ENCODE measurements at regions not wholly inside any gene's neighbourhood (a gene's known extent, or its start where the extent isn't known, plus 50 kb on each side); places are given as distances from the start of the nearest gene placed in this dataset.

DNA sequence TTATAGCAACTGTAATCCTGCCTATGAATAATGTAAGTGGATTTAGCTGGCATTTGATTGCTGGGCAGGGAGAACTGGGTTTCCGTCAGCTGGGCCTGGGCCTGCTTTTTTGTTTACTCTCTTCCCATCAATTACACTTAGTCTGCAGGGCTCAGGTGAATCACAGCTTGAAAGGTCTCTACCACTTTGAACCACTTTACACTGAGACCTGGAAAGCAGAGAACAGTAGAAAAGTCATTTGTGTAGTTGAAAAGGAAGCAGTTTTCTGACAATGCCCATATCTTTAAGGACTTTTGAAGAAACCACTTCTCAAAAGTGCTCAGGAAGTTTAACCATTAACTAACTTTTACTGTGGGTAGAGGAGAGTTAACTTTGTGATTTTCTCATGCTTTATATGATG lies 315.4 kb upstream of the SASH1 start:
- ATAC-seq (ENCODE audit: low read depth) = no peak

More for the DNA sequence above, 315.4 kb upstream of the SASH1 start:
- WGBS, 2 experiments (ENCODE audit: extremely low coverage in 2 of 2, insufficient read length in 1 of 2) = no CpG with 5 or more reads among the region's 1 CpG
- H3K9me1 ChIP-seq (ENCODE audit: insufficient read depth, low read length) = no peaks in the 10 kb centered on the region
- H3K9ac ChIP-seq (ENCODE audit: low read depth, low read length) = no peak overlapping the region
- CTCF ChIA-PET = no interaction called here
- H3K23ac ChIP-seq (ENCODE audit: low read depth, low read length) = no peak overlapping the region
- no peak overlapping the region for H2AK9ac ChIP-seq (replicated peaks; ENCODE audit: low read depth, low read length, poor library complexity)
- dilution Hi-C loops (cut with HindIII; ENCODE audit: low sequenced_read_pairs, unreplicated experiment) = no loop called here
- no peak overlapping the region for H4K5ac ChIP-seq (ENCODE audit: low read depth, low read length)
- no peaks in the 10 kb centered on the region for H3K4me1 ChIP-seq (ENCODE audit: control insufficient read depth, insufficient read depth, low read length)
- no peaks in the 10 kb centered on the region for H3K79me1 ChIP-seq (ENCODE audit: low read depth in 1 of 2, low read length in 2 of 2)
- H3K4me2 ChIP-seq (ENCODE audit: low read depth, low read length) = no peak overlapping the region
- no peak overlapping the region for H3K4me3 ChIP-seq (ENCODE audit: insufficient read depth, low read depth, low read length)
- H3K27me3 ChIP-seq (ENCODE audit: control insufficient read depth, insufficient read depth, low read length) = no peaks in the 10 kb centered on the region
- H4K91ac ChIP-seq (ENCODE audit: insufficient read depth, low read depth, low read length) = no peak overlapping the region
- H4K8ac ChIP-seq (ENCODE audit: low read depth in 2 of 2, low read length in 2 of 2) = no peak overlapping the region
- DNase-seq = no peak
- H2AFZ ChIP-seq (replicated peaks; ENCODE audit: low read length, poor library complexity) = no peak overlapping the region
- intact Hi-C loops (cut with micrococcal nuclease) = no loop called here
- no peak overlapping the region for H3K27ac ChIP-seq (ENCODE audit: insufficient read depth, low read length)
- no peaks in the 10 kb centered on the region for H3K9me3 ChIP-seq (ENCODE audit: control insufficient read depth, insufficient read depth, low read length)
- no peak overlapping the region for H3K14ac ChIP-seq (replicated peaks; ENCODE audit: low read depth, low read length)
- H2AK5ac ChIP-seq (ENCODE audit: low read depth, low read length) = no peak overlapping the region
- H2BK15ac ChIP-seq (ENCODE audit: low read depth, low read length) = no peak overlapping the region
- in situ Hi-C loops (cut with MboI; ENCODE audit: low sequenced_read_pairs) = no loop called here
- H3K18ac ChIP-seq (ENCODE audit: low read depth, low read length) = no peak overlapping the region
- TF ChIP-seq FOS (IDR thresholded peaks at IDR 0.05; ENCODE audit: low read depth, low read length) (no peak), POLR2A (IDR thresholded peaks at IDR 0.05; ENCODE audit: low read depth, low read length) (no peak)
- no peak overlapping the region for H2BK20ac ChIP-seq (ENCODE audit: low read depth, low read length)
- no peak overlapping the region for H2BK5ac ChIP-seq (ENCODE audit: low read depth, low read length, poor library complexity, severe bottlenecking)
- no peaks in the 10 kb centered on the region for H3K36me3 ChIP-seq (ENCODE audit: control insufficient read depth, insufficient read depth, low read length)
- no TSS peak for BruUV-seq (replicated peaks)
- POLR2A ChIA-PET (ENCODE audit: unreplicated experiment) = no interaction called here
- H3K4ac ChIP-seq (ENCODE audit: low read depth, low read length) = no peak overlapping the region
- no peaks in the 10 kb centered on the region for H4K20me1 ChIP-seq (ENCODE audit: insufficient read depth, low read length)
- no peak overlapping the region for H2BK120ac ChIP-seq (ENCODE audit: low read depth, low read length)
- H3K56ac ChIP-seq (ENCODE audit: extremely low read depth, insufficient read depth, low read length) = no peak overlapping the region

Measured in IMR-90 (cell line).